HG03103 (cell line): ENCODE measurements at regions not wholly inside any gene's neighbourhood (a gene's known extent, or its start where the extent isn't known, plus 50 kb on each side); places are given as distances from the start of the nearest gene placed in this dataset.
A peak's percentile ranks its signal among the peaks of the same experiment; 100 is the strongest.
"Not testable (repeated sequence)": the region's sequence is repeated elsewhere in the genome, so short reads cannot be mapped to it uniquely, and the experiment has no call there.

Experiments used
- ATAC-seq: cut with Tn5 transposase; IDR thresholded peaks from one replicate; pipeline ENCODE4 v1.9.1; 2021; ENCODE audit warnings: low read depth; ENCODE audit not compliant: unreplicated experiment

- no peak for ATAC-seq
These were observed 57.5 kb upstream of the PLPPR5 start for GRCh38 chr1:99062192-99062591.

GRCh38 chr1:99069146-99069545 lies 64.5 kb upstream of the PLPPR5 start:
- no peak for ATAC-seq

GRCh38 chr1:99078529-99078928 lies 73.9 kb upstream of the PLPPR5 start:
- not testable (repeated sequence) for ATAC-seq

- no peak for ATAC-seq
These were observed 77.7 kb upstream of the PLPPR5 start for GRCh38 chr1:99082366-99082765.

- no peak for ATAC-seq
These were observed 78.7 kb upstream of the PLPPR5 start for GRCh38 chr1:99083338-99083737.

- peak; percentile 75 for ATAC-seq
These were observed 79.9 kb upstream of the PLPPR5 start for GRCh38 chr1:99084562-99084961.

GRCh38 chr1:99086057-99086456 lies 81.4 kb upstream of the PLPPR5 start:
- no peak for ATAC-seq

GRCh38 chr1:99098589-99098988 lies 93.9 kb upstream of the PLPPR5 start:
- no peak for ATAC-seq

- ATAC-seq, result no peak
These were observed 101.6 kb upstream of the PLPPR5 start for GRCh38 chr1:99106274-99106673.

GRCh38 chr1:99107680-99108079 lies 103.0 kb upstream of the PLPPR5 start:
- no peak for ATAC-seq

- ATAC-seq, result no peak
These were observed 105.7 kb upstream of the PLPPR5 start for GRCh38 chr1:99110140-99111041.

GRCh38 chr1:99115231-99115630 lies 110.6 kb upstream of the PLPPR5 start:
- no peak for ATAC-seq

GRCh38 chr1:99119188-99119587 lies 114.5 kb upstream of the PLPPR5 start:
- ATAC-seq, result no peak

- ATAC-seq, result no peak
These were observed 117.4 kb upstream of the PLPPR5 start for GRCh38 chr1:99122039-99122438.

GRCh38 chr1:99123936-99124335 lies 119.3 kb upstream of the PLPPR5 start:
- no peak for ATAC-seq

GRCh38 chr1:99131546-99131945 lies 126.9 kb upstream of the PLPPR5 start:
- ATAC-seq, result no peak

- ATAC-seq, result no peak
These were observed 129.3 kb upstream of the PLPPR5 start for GRCh38 chr1:99133756-99134500.

- no peak for ATAC-seq
These were observed 126.6 kb upstream of the PLPPR4 start for GRCh38 chr1:99137554-99138206.

- ATAC-seq, result no peak
These were observed 124.4 kb upstream of the PLPPR4 start for GRCh38 chr1:99139876-99140275.

GRCh38 chr1:99146129-99146848 lies 118.0 kb upstream of the PLPPR4 start:
- no peak for ATAC-seq

- no peak for ATAC-seq
These were observed 114.3 kb upstream of the PLPPR4 start for GRCh38 chr1:99149952-99150351.
